ENCODE measurements at regions not wholly inside any gene's neighbourhood (a gene's known extent, or its start where the extent isn't known, plus 50 kb on each side); places are given as distances from the start of the nearest gene placed in this dataset.

DNA sequence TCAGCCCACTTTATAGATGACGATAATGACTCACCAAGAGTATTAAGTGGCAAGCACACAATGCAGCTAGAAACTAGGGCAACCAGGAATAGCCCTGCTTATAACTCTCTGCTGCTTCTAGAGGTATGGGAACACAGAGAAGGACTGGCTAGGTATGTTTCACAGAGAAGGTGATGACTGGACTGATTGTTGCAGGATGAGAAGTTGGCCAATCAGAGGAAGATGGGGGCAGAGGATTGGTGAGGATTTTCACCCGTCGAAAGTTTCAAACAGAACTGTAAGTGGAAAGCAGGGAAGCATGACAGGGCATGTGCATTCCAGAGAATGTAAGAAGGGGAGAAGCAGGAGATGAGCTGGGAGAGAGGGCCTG is 222.4 kb upstream of the JUN start:
- TF ChIP-seq CTCF (conservative IDR thresholded peaks at IDR 0.05; ENCODE audit: low read depth, low read length) (no peak), EZH2 (IDR thresholded peaks at IDR 0.05; ENCODE audit: borderline replicate concordance, low read depth, low read length, poor library complexity, severe bottlenecking) (no peak)

All from A673 (cell line).